Caco-2 (cell line): ENCODE measurements at regions not wholly inside any gene's neighbourhood (a gene's known extent, or its start where the extent isn't known, plus 50 kb on each side); places are given as distances from the start of the nearest gene placed in this dataset.
"Not testable (repeated sequence)": the region's sequence is repeated elsewhere in the genome, so short reads cannot be mapped to it uniquely, and the experiment has no call there.

ENCODE experiments used
- BruUV-seq: library from RNA; stranded (reverse); fragments of 400-500 nt; replicated peaks from 2 replicates; lab custom pipeline; 2021; lab: Mats Ljungman, UMichigan
- CTCF ChIA-PET: fragments of 300-600 bp; sonication (Branson Sonifier 250); formaldehyde crosslinking; loops from one replicate; lab custom pipeline; 2022; ENCODE audit warnings: antibody characterized with exemption; lab: Charles Lee
- POLR2A ChIA-PET: fragments of 300-600 bp; sonication (Branson Sonifier 250); formaldehyde crosslinking; loops from one replicate; lab custom pipeline; 2022; ENCODE audit warnings: antibody characterized with exemption; lab: Charles Lee
- DNase-seq, 2 experiments: peaks; one replicate each; pipeline versions ENCODE4 v3.0.0 to v3.0.0-alpha.2; 2020 to 2022
- H3K27me3 ChIP-seq: replicated peaks from 2 replicates; pipeline ENCODE4 v1.6.0; 2011; ENCODE audit warnings: low read length; ENCODE audit not compliant: control insufficient read depth, insufficient read depth
- H3K36me3 ChIP-seq: 2 replicates; pipeline ENCODE4 v1.5.1; 2011; ENCODE audit warnings: low read length; ENCODE audit not compliant: control insufficient read depth, insufficient read depth
- H3K4me1 ChIP-seq: fragments of 250-450 bp; sonication (Bioruptor Pico); 2 replicates; pipeline ENCODE4 v1.5.1; 2020; ENCODE audit warnings: mild to moderate bottlenecking
- H3K4me3 ChIP-seq: 2 replicates; pipeline ENCODE4 v1.5.1; 2011; ENCODE audit warnings: low read depth, mild to moderate bottlenecking, control low read depth, low read length
- H3K9me3 ChIP-seq: fragments of 250-450 bp; sonication (Bioruptor Pico); 2 replicates; pipeline ENCODE4 v1.5.1; 2020; ENCODE audit warnings: mild to moderate bottlenecking, moderate library complexity
- H3K27ac Mint-ChIP-seq: one replicate; pipeline ENCODE4 v1.8.0; 2022; ENCODE audit warnings: mixed read lengths; ENCODE audit not compliant: unreplicated experiment
- H3K27me3 Mint-ChIP-seq: one replicate; pipeline ENCODE4 v1.8.0; 2022; ENCODE audit warnings: mixed read lengths; ENCODE audit not compliant: insufficient read depth, unreplicated experiment
- H3K36me3 Mint-ChIP-seq: one replicate; pipeline ENCODE4 v1.8.0; 2022; ENCODE audit warnings: mild to moderate bottlenecking, mixed read lengths; ENCODE audit not compliant: insufficient read depth, unreplicated experiment
- H3K4me1 Mint-ChIP-seq: one replicate; pipeline ENCODE4 v1.8.0; 2022; ENCODE audit warnings: low read depth, mixed read lengths; ENCODE audit not compliant: unreplicated experiment
- H3K4me3 Mint-ChIP-seq: one replicate; pipeline ENCODE4 v1.8.0; 2022; ENCODE audit warnings: mild to moderate bottlenecking, moderate library complexity, mixed read lengths; ENCODE audit not compliant: unreplicated experiment
- H3K9me3 Mint-ChIP-seq: one replicate; pipeline ENCODE4 v1.8.0; 2022; ENCODE audit warnings: mixed read lengths; ENCODE audit not compliant: unreplicated experiment
- CTCF ChIP-seq, 2 experiments: fragments of 200-600 bp in 1 of 2; IDR thresholded peaks; 1 replicate in 1 of 2; 2 replicates in 1 of 2; pipeline versions ENCODE4 v1.5.1 to v1.8.0; 2011 to 2022; ENCODE audit warnings: antibody characterized with exemption in 1 of 2, control low read depth in 1 of 2, inconsistent platforms in 1 of 2, low read depth in 1 of 2, low read length in 1 of 2, mild to moderate bottlenecking in 1 of 2, moderate library complexity in 1 of 2; ENCODE audit not compliant: insufficient read depth in 1 of 2, severe bottlenecking in 1 of 2, unreplicated experiment in 1 of 2
- intact Hi-C: fragments of 100-400 bp; cut with micrococcal nuclease; formaldehyde crosslinking; loops from one replicate; pipeline ENCODE4 v1.10.0; 2022; ENCODE audit not compliant: unreplicated experiment

DNA sequence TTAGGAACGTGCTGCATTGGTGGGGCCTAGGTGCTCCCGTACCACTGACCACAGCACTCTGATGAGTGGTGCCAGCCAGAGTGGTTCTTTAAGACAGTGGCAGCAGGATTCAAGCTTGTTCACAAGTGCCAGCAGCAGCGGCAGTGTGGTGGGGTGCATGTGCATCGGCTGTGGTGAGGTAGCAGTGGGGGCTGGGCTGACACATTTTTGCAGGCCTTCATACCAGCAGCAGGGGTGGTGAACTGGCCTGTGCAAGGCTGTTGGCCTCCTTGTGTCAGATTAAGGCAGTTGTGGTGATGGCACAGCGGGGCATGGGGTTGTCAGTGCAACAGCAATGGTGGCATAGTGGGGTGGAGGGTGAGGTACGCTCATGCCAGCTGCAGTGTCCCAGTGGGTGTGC, 131.4 kb downstream of the PABPC4L start:
- Histone ChIP-seq H3K4me1 (no peaks in the 10 kb centered on the region), H3K4me3 (no peak overlapping the region), H3K36me3 (no peaks in the 10 kb centered on the region), H3K27me3 (no peaks in the 10 kb centered on the region), H3K9me3 (no peaks in the 10 kb centered on the region)
- Mint-ChIP-seq H3K27me3 (no peaks in the 10 kb centered on the region), H3K4me3 (no peak overlapping the region), H3K4me1 (no peaks in the 10 kb centered on the region), H3K36me3 (no peaks in the 10 kb centered on the region), H3K27ac (no peak overlapping the region), H3K9me3 (peaks cover 11% of the 10 kb centered on the region)
- no peak for DNase-seq
- BruUV-seq = no TSS peak
- TF ChIP-seq CTCF (IDR thresholded peaks at IDR 0.05; ENCODE audit: insufficient read depth in 1 of 2, low read depth in 1 of 2, low read length in 1 of 2, severe bottlenecking in 1 of 2, unreplicated experiment in 1 of 2) = no peak
- ChIA-PET POLR2A (no interaction called here), CTCF (no interaction called here)
- intact Hi-C loops = no loop called here

DNA sequence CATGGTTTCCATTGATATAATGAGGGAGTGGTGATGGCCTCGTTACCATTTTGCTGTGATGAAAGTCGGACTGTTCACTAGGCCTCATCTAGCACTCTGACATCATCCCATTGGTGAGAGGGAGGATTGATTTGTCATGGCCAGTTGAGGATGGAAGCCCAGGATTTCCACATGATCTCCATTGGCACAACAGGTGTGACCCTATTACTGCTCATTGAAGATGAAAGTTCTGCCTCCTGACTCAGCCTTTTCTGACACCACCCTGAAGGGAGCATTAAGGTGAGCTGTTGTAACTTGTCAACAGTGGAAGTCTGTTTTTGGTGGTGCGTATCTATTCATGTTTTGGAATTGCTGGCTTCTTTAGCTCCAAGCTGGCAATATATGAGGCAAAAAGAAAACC, 144.2 kb downstream of the PABPC4L start:
- H3K27me3 ChIP-seq = no peaks in the 10 kb centered on the region
- Mint-ChIP-seq H3K36me3 (no peaks in the 10 kb centered on the region), H3K27ac (no peak overlapping the region)

DNA sequence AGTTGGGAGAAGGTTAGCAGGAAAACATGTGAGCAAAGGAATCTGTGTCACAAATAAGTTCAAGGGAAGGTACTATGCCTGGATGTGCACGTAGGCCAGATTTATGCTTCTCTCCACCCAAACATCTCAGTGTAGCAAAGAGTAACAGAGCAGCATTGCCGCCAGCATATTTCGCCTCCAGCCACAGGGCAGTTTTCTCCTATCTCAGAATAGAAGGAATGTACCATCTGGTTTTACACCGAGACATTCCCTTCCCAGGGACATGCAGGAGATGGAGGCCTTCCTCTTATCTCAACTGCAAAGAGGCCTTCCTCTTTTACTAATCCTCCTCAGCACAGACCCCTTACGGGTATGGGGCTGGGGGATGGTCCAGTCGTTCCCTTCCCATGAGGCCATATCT, 155.4 kb downstream of the PABPC4L start:
- H3K27me3 Mint-ChIP-seq, H3K27ac Mint-ChIP-seq, H3K4me3 Mint-ChIP-seq, H3K9me3 Mint-ChIP-seq, H3K4me3 ChIP-seq, DNase-seq, H3K4me1 Mint-ChIP-seq, H3K36me3 ChIP-seq, CTCF ChIA-PET, H3K9me3 ChIP-seq, H3K4me1 ChIP-seq, H3K36me3 Mint-ChIP-seq, intact Hi-C loops, BruUV-seq, H3K27me3 ChIP-seq, POLR2A ChIA-PET: not testable (repeated sequence)

More for the DNA sequence above, 144.2 kb downstream of the PABPC4L start:
- no TSS peak for BruUV-seq
- CTCF ChIA-PET = no interaction called here
- no peaks in the 10 kb centered on the region for H3K4me1 Mint-ChIP-seq
- H3K4me3 ChIP-seq = no peak overlapping the region
- POLR2A ChIA-PET = no interaction called here
- intact Hi-C loops = no loop called here
- no peak for TF ChIP-seq CTCF (IDR thresholded peaks at IDR 0.05; ENCODE audit: insufficient read depth in 1 of 2, low read depth in 1 of 2, low read length in 1 of 2, severe bottlenecking in 1 of 2, unreplicated experiment in 1 of 2)
- H3K9me3 Mint-ChIP-seq = peaks cover 10% of the 10 kb centered on the region
- no peak for DNase-seq
- no peaks in the 10 kb centered on the region for H3K9me3 ChIP-seq
- H3K4me1 ChIP-seq = no peaks in the 10 kb centered on the region
- H3K36me3 ChIP-seq = no peaks in the 10 kb centered on the region
- no peak overlapping the region for H3K4me3 Mint-ChIP-seq
- no peaks in the 10 kb centered on the region for H3K27me3 Mint-ChIP-seq

DNA sequence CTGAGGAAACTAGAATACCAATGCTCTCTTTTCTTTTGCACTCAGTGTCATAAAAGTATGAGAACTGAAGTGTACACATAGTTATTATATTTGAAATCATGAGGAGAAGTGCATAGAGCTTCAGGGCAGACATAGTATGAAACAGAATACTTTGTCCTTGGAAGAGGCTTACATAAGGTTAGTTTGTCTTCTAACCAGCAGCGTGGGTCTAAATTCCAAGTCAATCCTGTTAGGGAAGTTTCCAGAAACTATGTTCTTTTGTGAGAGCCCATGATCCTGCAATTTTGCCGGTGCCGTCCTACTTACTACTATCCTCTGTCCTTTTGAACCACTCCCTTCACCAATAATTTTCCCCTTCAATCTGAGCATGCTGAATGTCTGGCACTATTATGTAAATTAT, 156.2 kb downstream of the PABPC4L start:
- intact Hi-C loops = no loop called here
- Histone ChIP-seq H3K4me1 (no peaks in the 10 kb centered on the region), H3K4me3 (no peak overlapping the region), H3K27me3 (no peaks in the 10 kb centered on the region), H3K9me3 (peaks cover 6% of the 10 kb centered on the region; the same call in 1 of the 2 replicates), H3K36me3 (no peaks in the 10 kb centered on the region)
- Mint-ChIP-seq H3K4me1 (no peaks in the 10 kb centered on the region), H3K27ac (no peak overlapping the region), H3K36me3 (no peaks in the 10 kb centered on the region), H3K9me3 (no peaks in the 10 kb centered on the region), H3K4me3 (no peak overlapping the region), H3K27me3 (no peaks in the 10 kb centered on the region)
- DNase-seq = no peak
- POLR2A ChIA-PET = no interaction called here
- no peak for TF ChIP-seq CTCF (IDR thresholded peaks at IDR 0.05; ENCODE audit: insufficient read depth in 1 of 2, low read depth in 1 of 2, low read length in 1 of 2, severe bottlenecking in 1 of 2, unreplicated experiment in 1 of 2)
- CTCF ChIA-PET = no interaction called here
- BruUV-seq = no TSS peak
